Esophagus muscularis mucosa (tissue), 3 donors: ENCODE measurements at regions not wholly inside any gene's neighbourhood (a gene's known extent, or its start where the extent isn't known, plus 50 kb on each side); places are given as distances from the start of the nearest gene placed in this dataset.

Experiments used
- CTCF ChIP-seq, 3 experiments: fragments of 200-600 bp in 2 of 3; fragments of 450-650 bp in 1 of 3; sonication (generic) in 2 of 3; IDR thresholded peaks; one replicate each; pipeline ENCODE4 v1.5.1; 2017 to 2019; ENCODE audit warnings: antibody characterized with exemption in 3 of 3, mild to moderate bottlenecking in 2 of 3, moderate library complexity in 1 of 3
- POLR2A ChIP-seq: fragments of 450-650 bp; IDR thresholded peaks from one replicate; pipeline ENCODE4 v1.6.1; 2017; ENCODE audit warnings: antibody characterized with exemption, moderate library complexity, mild to moderate bottlenecking, low read depth

- TF ChIP-seq CTCF (IDR thresholded peaks at IDR 0.05): no peak
- no peak for TF ChIP-seq POLR2A
Observed at GRCh38 chr10:59960751-59961150, 54.4 kb upstream of the CCDC6 start.
